Stimulated activated CD8-positive, alpha-beta memory T cell treated with anti-CD3 and anti-CD28 coated beads, Interleukin-4, amount 100 ng/mL, for 48 hours (primary cell): ENCODE measurements at regions not wholly inside any gene's neighbourhood (a gene's known extent, or its start where the extent isn't known, plus 50 kb on each side); places are given as distances from the start of the nearest gene placed in this dataset.
"Not testable (repeated sequence)": the region's sequence is repeated elsewhere in the genome, so short reads cannot be mapped to it uniquely, and the experiment has no call there.

Experiments
- DNase-seq: peaks from one replicate; pipeline ENCODE4 v3.0.0-alpha.2; 2020

- not testable (repeated sequence) for DNase-seq
These were observed 60.2 kb upstream of the SULF2 start for GRCh38 chr20:47845382-47845977.

GRCh38 chr20:47844568-47844906, 59.3 kb upstream of the SULF2 start:
- DNase-seq: not testable (repeated sequence)

- no peak for DNase-seq
These were observed 58.7 kb upstream of the SULF2 start for GRCh38 chr20:47843886-47844567.

- DNase-seq: not testable (repeated sequence)
These were observed 57.7 kb upstream of the SULF2 start for GRCh38 chr20:47842950-47843349.

- not testable (repeated sequence) for DNase-seq
These were observed 56.7 kb upstream of the SULF2 start for GRCh38 chr20:47842004-47842403.

- not testable (repeated sequence) for DNase-seq
These were observed 51.1 kb upstream of the SULF2 start for GRCh38 chr20:47836256-47836817.
